HG03342 (cell line): ENCODE measurements at regions not wholly inside any gene's neighbourhood (a gene's known extent, or its start where the extent isn't known, plus 50 kb on each side); places are given as distances from the start of the nearest gene placed in this dataset.
"Not testable (repeated sequence)": the region's sequence is repeated elsewhere in the genome, so short reads cannot be mapped to it uniquely, and the experiment has no call there.

Experiments
- ATAC-seq: cut with Tn5 transposase; IDR thresholded peaks from one replicate; pipeline ENCODE4 v1.9.1; 2021; ENCODE audit warnings: mild to moderate bottlenecking, moderate library complexity; ENCODE audit not compliant: unreplicated experiment

- ATAC-seq = no peak
Measured at GRCh38 chr6:121682666-121683065, 247.2 kb downstream of the GJA1 start.

- ATAC-seq = not testable (repeated sequence)
Measured at GRCh38 chr6:121685806-121686205, 250.4 kb downstream of the GJA1 start.

GRCh38 chr6:121686611-121687023 lies 251.2 kb downstream of the GJA1 start:
- ATAC-seq = no peak

DNA sequence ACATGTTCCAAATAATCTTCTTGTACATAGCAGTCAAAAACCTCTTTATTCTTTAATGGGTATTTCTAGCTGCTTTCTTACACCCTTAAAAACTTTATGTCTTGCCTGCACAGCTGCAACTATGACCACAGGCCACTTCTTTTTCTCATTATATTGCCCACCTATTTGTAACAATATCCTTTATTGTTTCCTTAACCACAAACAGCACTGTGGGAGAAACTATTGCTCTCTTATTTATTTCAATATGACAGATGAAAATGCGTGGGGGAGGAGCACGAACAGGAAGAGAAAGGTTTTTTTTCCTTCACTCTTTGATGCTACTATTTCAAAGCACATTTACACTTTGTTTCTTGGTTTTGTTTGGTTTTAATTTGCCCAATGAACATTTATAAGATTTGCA lies 253.5 kb downstream of the GJA1 start:
- no peak for ATAC-seq

GRCh38 chr6:121691126-121691551 lies 255.7 kb downstream of the GJA1 start:
- ATAC-seq = no peak

DNA sequence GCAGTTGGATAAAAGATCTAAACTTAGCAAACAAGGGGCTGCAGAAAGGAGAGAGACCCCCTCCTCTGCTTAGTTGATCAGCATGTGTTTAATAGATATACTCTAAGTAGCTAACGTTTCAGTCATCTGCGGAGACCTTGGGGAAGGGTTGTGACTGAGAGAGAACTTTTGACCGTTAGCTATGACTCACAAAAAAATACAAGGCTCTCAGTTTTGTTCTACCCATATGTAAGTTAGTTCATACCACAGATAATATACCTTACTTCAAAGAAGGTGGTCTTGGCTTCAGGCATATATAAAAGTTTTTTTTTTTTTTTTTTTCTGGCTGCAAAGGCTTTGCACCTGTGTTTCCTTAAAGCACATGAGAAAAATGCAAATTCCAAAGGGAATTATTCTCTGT lies 258.9 kb downstream of the GJA1 start:
- ATAC-seq = no peak

GRCh38 chr6:121694801-121695251 lies 259.4 kb downstream of the GJA1 start:
- no peak for ATAC-seq

DNA sequence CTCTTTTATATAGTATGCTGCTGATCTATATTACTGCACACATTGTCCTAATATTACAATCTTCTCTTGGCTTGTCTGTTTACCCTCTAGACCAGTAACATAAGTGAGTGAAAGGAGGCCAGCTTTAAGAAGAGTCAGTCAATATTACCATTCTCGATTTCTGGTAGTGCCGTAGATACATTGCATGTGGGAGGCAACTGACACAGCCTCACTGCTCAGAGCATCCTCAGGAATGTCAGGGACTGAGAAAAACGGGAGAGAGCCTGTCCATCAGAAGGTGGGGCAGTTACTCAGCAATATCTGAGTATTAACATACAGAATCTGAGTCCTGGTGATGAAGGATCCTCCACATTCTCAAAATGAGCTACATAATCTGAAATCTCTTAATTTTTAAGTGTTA lies 259.9 kb downstream of the GJA1 start:
- ATAC-seq = no peak

DNA sequence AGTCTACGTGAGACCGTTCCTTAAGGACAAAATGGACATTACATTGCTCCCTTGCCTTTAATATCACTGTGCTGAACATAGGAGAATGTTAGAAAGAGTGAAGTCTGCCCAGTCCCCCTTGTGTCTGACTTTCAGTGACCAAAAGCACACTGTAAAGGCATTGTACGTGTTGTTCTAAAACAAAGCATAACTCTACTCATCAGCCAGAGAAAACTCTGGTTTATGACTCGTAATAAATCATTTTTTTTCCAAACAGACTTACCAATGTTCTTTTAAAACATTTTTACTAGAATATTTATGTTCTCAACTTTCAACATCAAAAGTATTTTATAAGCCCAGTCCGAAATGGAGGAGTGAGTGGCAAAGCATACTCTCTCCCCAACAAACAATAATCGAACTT lies 262.5 kb downstream of the GJA1 start:
- ATAC-seq = no peak

DNA sequence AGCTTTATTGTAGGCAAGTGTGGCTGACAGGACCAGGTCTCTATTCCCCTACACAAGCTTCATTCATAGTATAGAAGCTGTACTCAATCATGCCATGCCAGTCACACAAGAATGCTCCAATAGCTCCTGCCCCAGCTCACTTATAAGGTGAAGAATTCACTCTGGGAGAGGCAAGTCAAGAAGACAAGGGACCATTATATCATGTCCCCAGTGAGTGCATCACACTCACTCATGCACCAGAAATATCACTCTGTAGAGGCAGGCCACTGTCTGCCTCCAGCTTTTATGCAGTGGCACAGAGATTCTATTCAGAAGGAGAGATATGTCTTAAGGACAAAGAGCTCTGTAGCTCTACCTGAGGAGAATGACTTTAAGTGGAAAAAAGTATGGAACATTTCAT lies 263.2 kb downstream of the GJA1 start:
- ATAC-seq = no peak

DNA sequence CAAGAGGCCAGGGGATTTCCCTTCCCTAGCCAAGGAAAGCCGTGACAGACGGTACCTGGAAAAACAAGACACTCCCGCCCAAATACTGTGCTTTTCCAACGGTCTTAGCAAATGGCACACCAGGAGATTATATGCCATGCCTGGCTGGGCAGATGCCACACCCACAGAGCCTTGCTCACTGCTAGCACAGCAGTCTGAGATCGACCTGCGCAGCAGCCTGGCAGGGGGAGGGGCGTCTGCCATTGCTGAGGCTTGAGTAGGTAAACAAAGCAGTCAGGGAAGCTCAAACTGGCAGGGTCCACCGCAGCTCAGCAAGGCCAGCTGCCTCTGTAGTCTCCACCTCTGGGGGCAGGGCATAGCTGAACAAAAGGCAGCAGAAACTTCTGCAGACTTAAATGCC lies 267.7 kb downstream of the GJA1 start:
- not testable (repeated sequence) for ATAC-seq

GRCh38 chr6:121711472-121711871 lies 276.0 kb downstream of the GJA1 start:
- ATAC-seq = no peak

- ATAC-seq = no peak
Measured at GRCh38 chr6:121717686-121718085, 282.2 kb downstream of the GJA1 start.

DNA sequence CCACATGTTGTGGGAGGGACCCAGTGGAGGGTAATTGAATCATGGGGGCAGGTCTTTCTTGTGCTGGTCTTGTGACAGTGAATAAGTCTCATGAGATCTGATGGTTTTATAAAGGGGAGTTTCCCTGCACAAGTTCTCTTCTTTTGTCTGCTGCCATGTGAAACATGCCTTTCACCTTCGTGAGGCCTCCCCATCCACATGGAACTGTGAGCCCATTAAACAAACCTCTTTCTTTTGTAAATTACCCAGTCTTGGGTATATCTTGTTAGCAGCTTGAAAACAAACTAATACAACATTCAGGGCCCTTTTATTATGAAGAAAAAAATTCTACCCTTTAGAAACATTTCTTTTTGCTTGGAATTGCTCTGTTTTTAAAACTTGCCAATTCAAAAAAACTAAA lies 285.4 kb downstream of the GJA1 start:
- ATAC-seq = not testable (repeated sequence)

DNA sequence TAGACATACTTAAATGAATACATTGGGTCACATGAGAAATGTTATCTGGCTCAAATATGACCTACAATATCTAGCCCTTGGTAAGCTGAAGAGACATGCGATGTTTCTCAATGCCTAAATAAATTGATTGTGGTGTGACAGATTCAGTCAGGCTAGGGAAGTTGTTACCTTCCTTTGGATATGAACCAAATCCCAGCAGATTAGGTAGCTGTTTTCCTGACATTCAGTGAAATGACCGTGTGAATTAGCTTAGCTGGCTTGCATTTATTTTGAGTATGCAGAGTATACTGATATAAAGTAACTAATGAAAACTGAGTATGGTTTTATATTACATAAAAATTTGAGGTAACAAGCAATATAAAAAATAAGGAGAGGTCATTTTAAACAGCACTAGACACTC lies 288.2 kb downstream of the GJA1 start:
- no peak for ATAC-seq

GRCh38 chr6:121724576-121724975 lies 289.1 kb downstream of the GJA1 start:
- no peak for ATAC-seq

- ATAC-seq = no peak
Measured at GRCh38 chr6:121726596-121726995, 291.1 kb downstream of the GJA1 start.

GRCh38 chr6:121730616-121731015 lies 295.2 kb downstream of the GJA1 start:
- no peak for ATAC-seq

GRCh38 chr6:121731381-121731780 lies 295.9 kb downstream of the GJA1 start:
- ATAC-seq = no peak

GRCh38 chr6:121732641-121733040 lies 297.2 kb downstream of the GJA1 start:
- no peak for ATAC-seq

- ATAC-seq = no peak
Measured at GRCh38 chr6:121733234-121733633, 297.8 kb downstream of the GJA1 start.

DNA sequence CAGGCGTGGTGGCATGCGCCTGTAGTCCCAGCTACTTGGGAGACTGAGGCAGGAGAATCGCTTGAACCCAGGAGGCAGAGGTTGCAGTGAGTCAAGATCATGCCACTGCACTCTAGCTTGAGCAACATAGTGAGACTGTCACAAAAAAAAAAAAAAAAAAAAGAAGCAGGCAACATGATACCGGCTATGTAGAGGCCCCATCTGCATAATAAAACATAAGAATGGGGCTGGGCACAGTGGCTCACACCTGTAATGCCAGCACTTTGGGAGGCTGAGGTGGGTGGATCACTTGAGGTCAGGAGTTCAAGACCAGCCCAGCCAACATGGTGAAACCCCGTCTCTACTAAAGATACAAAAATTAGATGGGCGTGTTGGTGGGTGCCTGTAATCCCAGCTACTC lies 304.7 kb downstream of the GJA1 start:
- ATAC-seq = not testable (repeated sequence)

DNA sequence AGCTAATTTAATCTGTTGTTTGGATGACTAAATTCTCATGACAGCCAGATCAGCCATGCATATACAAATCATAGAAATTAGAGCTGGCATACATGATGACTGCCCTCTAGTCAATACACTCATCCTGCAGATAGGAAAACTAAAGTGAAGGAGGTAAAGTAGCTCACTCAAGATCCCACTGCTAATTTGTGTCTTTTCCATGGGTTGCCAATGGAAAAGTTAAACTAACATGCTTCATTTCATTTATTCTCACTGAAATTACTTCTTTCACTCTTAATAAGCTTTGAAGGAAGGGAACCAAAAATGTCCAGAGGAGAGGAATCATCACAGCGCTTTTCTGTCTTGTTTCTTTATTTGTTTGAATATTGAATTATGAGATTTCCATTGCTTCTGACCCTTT lies 308.2 kb downstream of the GJA1 start:
- ATAC-seq = no peak

DNA sequence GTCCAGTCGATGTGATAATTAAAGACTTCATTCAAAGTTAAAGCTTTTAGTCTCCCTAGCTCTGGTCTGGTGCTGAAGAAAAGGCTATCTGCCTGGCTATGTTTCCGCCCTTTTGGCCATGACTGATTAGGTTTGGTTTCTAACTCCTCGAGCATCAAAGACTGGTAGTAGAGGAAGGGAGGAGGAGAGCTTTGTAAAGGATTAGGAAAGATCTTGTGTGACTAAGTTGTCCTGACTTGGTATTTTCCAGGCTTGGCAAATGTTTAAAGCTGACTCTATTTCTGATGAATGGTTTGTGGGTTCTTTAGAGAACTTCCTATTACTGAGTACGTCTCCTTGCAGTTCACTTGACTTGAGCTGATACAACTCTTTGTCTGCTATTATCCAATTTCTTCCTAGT lies 312.9 kb downstream of the GJA1 start:
- ATAC-seq = no peak
